ENCODE measurements at regions not wholly inside any gene's neighbourhood (a gene's known extent, or its start where the extent isn't known, plus 50 kb on each side); places are given as distances from the start of the nearest gene placed in this dataset.

GRCh38 chr6:159460476-159460875 lies 232.6 kb downstream of the SOD2 start:
- TF ChIP-seq EZH2 (IDR thresholded peaks at IDR 0.05; ENCODE audit: borderline replicate concordance) (no peak), EZH2phosphoT487 (IDR thresholded peaks at IDR 0.05; ENCODE audit: low read depth, severe bottlenecking, unreplicated experiment) (no peak), CTCF (IDR thresholded peaks at IDR 0.05; ENCODE audit: poor library complexity) (no peak)

Measured in hepatocyte (in vitro differentiated cells).